ENCODE measurements at regions not wholly inside any gene's neighbourhood (a gene's known extent, or its start where the extent isn't known, plus 50 kb on each side); places are given as distances from the start of the nearest gene placed in this dataset.

GRCh38 chr10:29379208-29379607 lies 90.3 kb downstream of the LYZL1 start:
- TF ChIP-seq, protein P1, sequence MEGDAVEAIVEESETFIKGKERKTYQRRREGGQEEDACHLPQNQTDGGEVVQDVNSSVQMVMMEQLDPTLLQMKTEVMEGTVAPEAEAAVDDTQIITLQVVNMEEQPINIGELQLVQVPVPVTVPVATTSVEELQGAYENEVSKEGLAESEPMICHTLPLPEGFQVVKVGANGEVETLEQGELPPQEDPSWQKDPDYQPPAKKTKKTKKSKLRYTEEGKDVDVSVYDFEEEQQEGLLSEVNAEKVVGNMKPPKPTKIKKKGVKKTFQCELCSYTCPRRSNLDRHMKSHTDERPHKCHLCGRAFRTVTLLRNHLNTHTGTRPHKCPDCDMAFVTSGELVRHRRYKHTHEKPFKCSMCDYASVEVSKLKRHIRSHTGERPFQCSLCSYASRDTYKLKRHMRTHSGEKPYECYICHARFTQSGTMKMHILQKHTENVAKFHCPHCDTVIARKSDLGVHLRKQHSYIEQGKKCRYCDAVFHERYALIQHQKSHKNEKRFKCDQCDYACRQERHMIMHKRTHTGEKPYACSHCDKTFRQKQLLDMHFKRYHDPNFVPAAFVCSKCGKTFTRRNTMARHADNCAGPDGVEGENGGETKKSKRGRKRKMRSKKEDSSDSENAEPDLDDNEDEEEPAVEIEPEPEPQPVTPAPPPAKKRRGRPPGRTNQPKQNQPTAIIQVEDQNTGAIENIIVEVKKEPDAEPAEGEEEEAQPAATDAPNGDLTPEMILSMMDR (IDR thresholded peaks at IDR 0.05) = no peak
- no peak for TF ChIP-seq POLR2A (IDR thresholded peaks at IDR 0.05)

Measured in uterus (tissue), 2 donors.